GM19467 (cell line): ENCODE measurements at regions not wholly inside any gene's neighbourhood (a gene's known extent, or its start where the extent isn't known, plus 50 kb on each side); places are given as distances from the start of the nearest gene placed in this dataset.
"Not testable (repeated sequence)": the region's sequence is repeated elsewhere in the genome, so short reads cannot be mapped to it uniquely, and the experiment has no call there.

ENCODE experiments used
- ATAC-seq: cut with Tn5 transposase; IDR thresholded peaks from one replicate; pipeline ENCODE4 v1.9.1; 2021; ENCODE audit warnings: mild to moderate bottlenecking, moderate library complexity; ENCODE audit not compliant: unreplicated experiment

- no peak for ATAC-seq
Measured at GRCh38 chr10:25797888-25798429, 136.1 kb upstream of the MYO3A start.

- no peak for ATAC-seq
Measured at GRCh38 chr10:25804505-25804904, 129.5 kb upstream of the MYO3A start.

GRCh38 chr10:25805986-25806385 is 128.0 kb upstream of the MYO3A start:
- ATAC-seq, result no peak

- ATAC-seq, result no peak
Measured at GRCh38 chr10:25808372-25808771, 125.7 kb upstream of the MYO3A start.

- no peak for ATAC-seq
Measured at GRCh38 chr10:25811052-25811685, 122.9 kb upstream of the MYO3A start.

GRCh38 chr10:25813511-25813910 is 120.5 kb upstream of the MYO3A start:
- ATAC-seq, result no peak

- no peak for ATAC-seq
Measured at GRCh38 chr10:25815236-25815635, 118.8 kb upstream of the MYO3A start.

GRCh38 chr10:25815999-25816768 is 117.8 kb upstream of the MYO3A start:
- ATAC-seq, result no peak

- no peak for ATAC-seq
Measured at GRCh38 chr10:25817200-25817599, 116.8 kb upstream of the MYO3A start.

GRCh38 chr10:25818751-25819150 is 115.3 kb upstream of the MYO3A start:
- no peak for ATAC-seq

- no peak for ATAC-seq
Measured at GRCh38 chr10:25820472-25820871, 113.6 kb upstream of the MYO3A start.

GRCh38 chr10:25820874-25821273 is 113.2 kb upstream of the MYO3A start:
- ATAC-seq, result no peak

GRCh38 chr10:25824050-25824449 is 110.0 kb upstream of the MYO3A start:
- ATAC-seq, result no peak

GRCh38 chr10:25828475-25828874 is 105.6 kb upstream of the MYO3A start:
- no peak for ATAC-seq

- no peak for ATAC-seq
Measured at GRCh38 chr10:25831080-25831479, 102.9 kb upstream of the MYO3A start.

- ATAC-seq, result no peak
Measured at GRCh38 chr10:25839683-25840082, 94.3 kb upstream of the MYO3A start.

- ATAC-seq, result not testable (repeated sequence)
Measured at GRCh38 chr10:25840875-25841274, 93.2 kb upstream of the MYO3A start.

- no peak for ATAC-seq
Measured at GRCh38 chr10:25842146-25842545, 91.9 kb upstream of the MYO3A start.

GRCh38 chr10:25843551-25844170 is 90.4 kb upstream of the MYO3A start:
- ATAC-seq, result no peak

- ATAC-seq, result not testable (repeated sequence)
Measured at GRCh38 chr10:25844716-25845115, 89.3 kb upstream of the MYO3A start.

GRCh38 chr10:25849268-25849667 is 84.8 kb upstream of the MYO3A start:
- ATAC-seq, result no peak

GRCh38 chr10:25849988-25850387 is 84.0 kb upstream of the MYO3A start:
- no peak for ATAC-seq
